ENCODE measurements at regions not wholly inside any gene's neighbourhood (a gene's known extent, or its start where the extent isn't known, plus 50 kb on each side); places are given as distances from the start of the nearest gene placed in this dataset.

DNA sequence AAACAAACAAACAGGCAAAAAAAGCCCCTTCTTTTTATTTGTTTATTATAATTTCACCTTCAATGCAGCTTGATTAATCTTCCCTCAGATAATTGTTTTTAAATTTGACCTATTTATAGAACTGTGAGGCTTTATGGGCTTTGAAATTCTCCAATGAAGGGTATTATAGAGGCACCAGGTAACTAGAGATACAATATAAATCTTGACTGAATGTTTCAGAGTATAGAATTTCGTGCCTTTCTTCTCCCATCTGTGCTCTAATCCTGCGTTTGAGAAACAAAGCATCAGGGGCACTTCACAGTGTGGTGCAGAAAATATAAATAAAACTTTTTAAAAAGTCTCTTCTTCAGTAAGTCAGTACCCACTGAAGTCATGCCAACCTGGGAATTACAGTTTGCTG is 120.9 kb downstream of the ANKRD50 start:
- WGBS, 3 donors, result 52 to 65% (median 58%) methylated on average over 2 of the region's 2 CpGs
- no peaks in the 10 kb centered on the region for H3K9me3 ChIP-seq (ENCODE audit: control insufficient read depth in 2 of 2, insufficient read depth in 1 of 2, low read depth in 1 of 2, low read length in 1 of 2)
- H3K27ac ChIP-seq (ENCODE audit: low read depth in 1 of 3, low read length in 2 of 3), result no peak overlapping the region
- H3K4me1 ChIP-seq (ENCODE audit: control insufficient read depth in 3 of 3, insufficient read depth in 2 of 3, low read depth in 1 of 3, low read length in 2 of 3), result no peaks in the 10 kb centered on the region
- H3K4me3 ChIP-seq (ENCODE audit: low read depth in 1 of 3, low read length in 3 of 3), result no peak overlapping the region
- H3K36me3 ChIP-seq (ENCODE audit: control insufficient read depth in 3 of 3, insufficient read depth in 2 of 3, low read depth in 1 of 3, low read length in 3 of 3), result no peaks in the 10 kb centered on the region
- no peaks in the 10 kb centered on the region for H3K27me3 ChIP-seq (ENCODE audit: control insufficient read depth in 3 of 3, insufficient read depth in 3 of 3, low read length in 3 of 3)
- FAIRE-seq (no peak), DNase-seq (no peak)

DNA sequence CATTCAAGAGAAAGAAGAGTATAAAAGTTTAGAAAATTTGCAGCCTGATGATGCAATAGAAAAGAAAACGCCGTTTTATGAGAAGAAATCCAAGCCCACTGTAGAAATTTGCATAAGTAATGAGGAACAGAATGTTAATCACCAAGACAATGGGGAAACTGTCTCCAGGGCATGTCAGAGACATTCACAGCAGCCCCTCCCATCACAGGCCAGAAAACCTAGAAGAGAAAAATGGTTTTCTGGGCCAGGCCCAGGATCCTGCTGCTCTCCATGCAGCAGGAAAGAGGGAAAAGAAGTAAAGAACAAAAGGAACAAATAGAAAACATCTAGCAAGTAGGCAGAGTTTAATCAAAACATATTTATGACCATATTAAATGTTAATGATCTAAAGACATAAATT is 119.0 kb downstream of the ANKRD50 start:
- Histone ChIP-seq H3K4me1 (ENCODE audit: control insufficient read depth in 3 of 3, insufficient read depth in 2 of 3, low read depth in 1 of 3, low read length in 2 of 3) (no peaks in the 10 kb centered on the region), H3K36me3 (ENCODE audit: control insufficient read depth in 3 of 3, insufficient read depth in 2 of 3, low read depth in 1 of 3, low read length in 3 of 3) (no peaks in the 10 kb centered on the region), H3K27me3 (ENCODE audit: control insufficient read depth in 3 of 3, insufficient read depth in 3 of 3, low read length in 3 of 3) (no peaks in the 10 kb centered on the region), H3K4me3 (ENCODE audit: low read depth in 1 of 3, low read length in 3 of 3) (no peak overlapping the region), H3K9me3 (ENCODE audit: control insufficient read depth in 2 of 2, insufficient read depth in 1 of 2, low read depth in 1 of 2, low read length in 1 of 2) (no peaks in the 10 kb centered on the region), H3K27ac (ENCODE audit: low read depth in 1 of 3, low read length in 2 of 3) (no peak overlapping the region)
- 75 to 87% (median 79%) methylated on average over 2 of the region's 2 CpGs for WGBS, 3 donors
- FAIRE-seq, result no peak
- DNase-seq, result no peak

DNA sequence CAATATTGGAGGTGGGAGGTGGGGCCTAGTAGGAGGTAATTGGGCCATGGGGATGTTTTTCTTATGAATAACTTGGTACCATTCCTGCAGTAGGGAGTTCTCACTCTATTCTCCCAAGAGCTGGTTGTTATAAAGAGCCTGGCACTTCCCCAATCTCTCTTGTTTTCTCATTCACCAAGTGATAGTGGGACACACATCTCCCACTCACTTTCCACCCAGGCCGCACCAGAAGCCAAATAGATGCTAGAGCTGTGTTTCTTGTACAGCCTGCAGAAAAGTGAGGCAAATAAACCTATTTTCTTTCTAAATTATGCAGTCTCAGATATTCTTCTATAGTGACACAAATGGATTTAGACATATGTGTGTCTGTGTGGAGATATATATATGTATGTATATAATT is 117.6 kb downstream of the ANKRD50 start:
- no peaks in the 10 kb centered on the region for H3K9me3 ChIP-seq (ENCODE audit: control insufficient read depth in 2 of 2, insufficient read depth in 1 of 2, low read depth in 1 of 2, low read length in 1 of 2)
- no peaks in the 10 kb centered on the region for H3K4me1 ChIP-seq (ENCODE audit: control insufficient read depth in 3 of 3, insufficient read depth in 2 of 3, low read depth in 1 of 3, low read length in 2 of 3)
- no peak overlapping the region for H3K4me3 ChIP-seq (ENCODE audit: low read depth in 1 of 3, low read length in 3 of 3)
- H3K27ac ChIP-seq (ENCODE audit: low read depth in 1 of 3, low read length in 2 of 3), result no peak overlapping the region
- no peaks in the 10 kb centered on the region for H3K36me3 ChIP-seq (ENCODE audit: control insufficient read depth in 3 of 3, insufficient read depth in 2 of 3, low read depth in 1 of 3, low read length in 3 of 3)
- WGBS, 3 donors, result 88 to 94% (median 89%) methylated on average over 1 of the region's 1 CpG
- DNase-seq (no peak), FAIRE-seq (no peak)
- no peaks in the 10 kb centered on the region for H3K27me3 ChIP-seq (ENCODE audit: control insufficient read depth in 3 of 3, insufficient read depth in 3 of 3, low read length in 3 of 3)

DNA sequence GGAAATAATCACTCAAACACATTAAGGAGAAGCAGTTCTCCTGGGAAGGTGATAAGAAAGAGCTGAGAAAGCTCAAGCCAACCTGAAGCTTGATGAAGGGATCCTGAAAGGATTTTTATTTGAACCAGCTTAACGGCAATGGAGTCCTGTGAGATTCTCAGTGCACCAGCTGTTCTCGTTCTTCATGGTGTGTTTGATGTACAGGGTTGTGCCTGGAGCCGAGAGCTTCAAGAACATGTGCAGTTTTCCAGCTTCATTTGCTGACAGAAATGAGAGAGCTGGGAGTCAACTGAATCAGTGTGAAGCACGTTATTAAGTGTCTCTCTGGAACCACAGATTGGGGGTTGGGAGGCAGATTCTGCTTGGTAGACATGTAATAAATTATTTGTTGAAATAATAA is 115.7 kb downstream of the ANKRD50 start:
- WGBS, 3 donors, result 54 to 68% (median 57%) methylated on average over 4 of the region's 4 CpGs
- FAIRE-seq, result no peak
- DNase-seq, result no peak

GRCh38 chr4:124610211-124610610 is 102.3 kb downstream of the ANKRD50 start:
- H3K4me3 ChIP-seq (ENCODE audit: low read depth in 1 of 3, low read length in 3 of 3), result no peak overlapping the region
- no peak for FAIRE-seq

More for the DNA sequence above, 115.7 kb downstream of the ANKRD50 start:
- H3K4me1 ChIP-seq (ENCODE audit: control insufficient read depth in 3 of 3, insufficient read depth in 2 of 3, low read depth in 1 of 3, low read length in 2 of 3), result no peaks in the 10 kb centered on the region
- no peak overlapping the region for H3K27ac ChIP-seq (ENCODE audit: low read depth in 1 of 3, low read length in 2 of 3)
- no peaks in the 10 kb centered on the region for H3K27me3 ChIP-seq (ENCODE audit: control insufficient read depth in 3 of 3, insufficient read depth in 3 of 3, low read length in 3 of 3)
- no peaks in the 10 kb centered on the region for H3K9me3 ChIP-seq (ENCODE audit: control insufficient read depth in 2 of 2, insufficient read depth in 1 of 2, low read depth in 1 of 2, low read length in 1 of 2)
- no peak overlapping the region for H3K4me3 ChIP-seq (ENCODE audit: low read depth in 1 of 3, low read length in 3 of 3)
- H3K36me3 ChIP-seq (ENCODE audit: control insufficient read depth in 3 of 3, insufficient read depth in 2 of 3, low read depth in 1 of 3, low read length in 3 of 3), result no peaks in the 10 kb centered on the region

More at GRCh38 chr4:124610211-124610610, 102.3 kb downstream of the ANKRD50 start:
- no peaks in the 10 kb centered on the region for H3K9me3 ChIP-seq (ENCODE audit: control insufficient read depth in 2 of 2, insufficient read depth in 1 of 2, low read depth in 1 of 2, low read length in 1 of 2)
- H3K4me1 ChIP-seq (ENCODE audit: control insufficient read depth in 3 of 3, insufficient read depth in 2 of 3, low read depth in 1 of 3, low read length in 2 of 3), result no peaks in the 10 kb centered on the region
- 62 to 73% (median 65%) methylated on average over 2 of the region's 2 CpGs for WGBS, 3 donors
- H3K36me3 ChIP-seq (ENCODE audit: control insufficient read depth in 3 of 3, insufficient read depth in 2 of 3, low read depth in 1 of 3, low read length in 3 of 3), result no peaks in the 10 kb centered on the region
- no peak for DNase-seq
- H3K27me3 ChIP-seq (ENCODE audit: control insufficient read depth in 3 of 3, insufficient read depth in 3 of 3, low read length in 3 of 3), result no peaks in the 10 kb centered on the region
- H3K27ac ChIP-seq (ENCODE audit: low read depth in 1 of 3, low read length in 2 of 3), result no peak overlapping the region

Data from small intestine (tissue), 7 donors.